ENCODE measurements at regions not wholly inside any gene's neighbourhood (a gene's known extent, or its start where the extent isn't known, plus 50 kb on each side); places are given as distances from the start of the nearest gene placed in this dataset.

DNA sequence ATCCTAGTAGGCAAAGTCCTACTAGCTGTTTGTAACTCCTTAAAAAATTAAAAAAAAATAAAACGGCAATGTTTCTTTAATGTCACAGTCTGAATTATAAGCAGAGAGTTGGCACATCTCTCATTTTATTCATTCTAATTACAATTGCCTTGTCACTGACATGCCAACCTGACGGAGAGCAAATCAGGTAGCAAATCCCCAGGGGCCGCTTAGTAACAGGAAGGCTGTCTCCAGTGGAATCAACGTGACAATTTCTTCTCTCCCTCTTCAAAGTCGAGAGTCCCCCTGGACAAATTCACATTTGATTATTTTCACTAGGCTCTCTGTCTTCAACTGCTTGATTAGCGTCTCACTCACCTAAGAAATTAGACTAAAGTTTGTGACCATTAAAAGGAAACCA lies 1598.9 kb upstream of the PIK3C3 start:
- TF ChIP-seq CBX3 (IDR thresholded peaks at IDR 0.05; ENCODE audit: borderline replicate concordance, low read depth) (no peak), EP300 (IDR thresholded peaks at IDR 0.05; ENCODE audit: borderline replicate concordance in 1 of 2, control insufficient read depth in 1 of 2, low read depth in 2 of 2, low read length in 2 of 2) (no peak)

All from GM12878 (cell line).